A549 (cell line): ENCODE measurements at regions not wholly inside any gene's neighbourhood (a gene's known extent, or its start where the extent isn't known, plus 50 kb on each side); places are given as distances from the start of the nearest gene placed in this dataset.

Source experiments
- EP300 ChIP-seq, 2 experiments: fragments of >200 bp; sonication (Bioruptor Twin); formaldehyde crosslinking; IDR thresholded peaks; 2 replicates in 1 of 2; 3 replicates in 1 of 2; pipeline ENCODE4 v1.6.1; 2016 to 2017
- HOXA7 ChIP-seq: fragments of 250-450 bp; sonication (Bioruptor Pico); IDR thresholded peaks from 2 replicates; pipeline ENCODE4 v1.5.0; 2020; ENCODE audit warnings: mild to moderate bottlenecking, moderate library complexity
- MAZ ChIP-seq: fragments of 150-350 bp; IDR thresholded peaks from 2 replicates; pipeline ENCODE4 v1.6.1; 2014; ENCODE audit warnings: antibody characterized with exemption, low read depth, low read length, borderline replicate concordance
- POLR2A ChIP-seq: IDR thresholded peaks from 2 replicates; pipeline ENCODE4 v1.6.1; 2012; ENCODE audit warnings: mild to moderate bottlenecking, low read length
- POLR2AphosphoS2 ChIP-seq: conservative IDR thresholded peaks from 2 replicates; pipeline ENCODE4 v1.6.1; 2012; ENCODE audit warnings: low read length, improper control_type of control experiment, inconsistent platforms
- RAD21 ChIP-seq, 2 experiments: fragments of >200 bp in 1 of 2; sonication (Bioruptor Twin) in 1 of 2; formaldehyde crosslinking in 1 of 2; IDR thresholded peaks in 1 of 2; conservative IDR thresholded peaks in 1 of 2; 2 replicates in 1 of 2; 3 replicates in 1 of 2; pipeline ENCODE4 v1.6.1; 2012 to 2018; ENCODE audit warnings: inconsistent platforms in 1 of 2
- RFX5 ChIP-seq: fragments of 450-650 bp; IDR thresholded peaks from 2 replicates; pipeline ENCODE4 v1.7.1; 2014; ENCODE audit warnings: antibody characterized with exemption, mild to moderate bottlenecking, moderate library complexity
- TP53 ChIP-seq: fragments of 250-450 bp; sonication (Bioruptor Pico); IDR thresholded peaks from 2 replicates; pipeline ENCODE4 v1.5.0; 2021; ENCODE audit warnings: mild to moderate bottlenecking, moderate library complexity
- TF ChIP-seq, protein P1 (sequence below): IDR thresholded peaks from 2 replicates; pipeline ENCODE4 v1.6.1; 2012; ENCODE audit warnings: low read depth, borderline replicate concordance
- TF ChIP-seq, protein P2 (sequence below): fragments of >200 bp; sonication (Bioruptor Twin); formaldehyde crosslinking; IDR thresholded peaks from 3 replicates; pipeline ENCODE4 v1.5.1; 2016
- TF ChIP-seq, protein P3 (sequence below): fragments of 150-350 bp; IDR thresholded peaks from 2 replicates; pipeline ENCODE4 v1.6.1; 2014; ENCODE audit warnings: low read depth, mild to moderate bottlenecking, low read length
- TF ChIP-seq, protein P4 (sequence below): fragments of >200 bp; sonication (Bioruptor Twin); formaldehyde crosslinking; IDR thresholded peaks from 3 replicates; pipeline ENCODE4 v1.6.1; 2016

DNA sequence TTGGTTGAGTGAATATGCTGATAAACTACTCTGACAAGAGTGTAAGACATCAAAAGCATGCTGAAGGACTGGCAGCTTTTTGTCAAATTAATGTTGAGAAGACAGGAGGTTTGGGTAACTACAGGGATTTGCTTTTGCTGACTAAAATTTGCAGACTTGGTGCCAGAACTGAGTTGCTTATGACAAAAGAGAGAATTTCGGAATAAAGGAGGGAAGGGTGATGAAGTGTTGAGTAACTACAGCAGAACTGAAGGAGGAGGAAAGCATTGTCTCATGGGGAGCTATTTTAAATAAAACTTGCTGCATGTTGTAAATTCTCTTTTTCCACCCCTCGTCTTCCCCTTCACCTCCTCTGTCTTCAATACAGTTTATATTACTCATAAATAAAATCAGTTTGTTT is 296.1 kb downstream of the YTHDC2 start:
- TF ChIP-seq, protein P1, sequence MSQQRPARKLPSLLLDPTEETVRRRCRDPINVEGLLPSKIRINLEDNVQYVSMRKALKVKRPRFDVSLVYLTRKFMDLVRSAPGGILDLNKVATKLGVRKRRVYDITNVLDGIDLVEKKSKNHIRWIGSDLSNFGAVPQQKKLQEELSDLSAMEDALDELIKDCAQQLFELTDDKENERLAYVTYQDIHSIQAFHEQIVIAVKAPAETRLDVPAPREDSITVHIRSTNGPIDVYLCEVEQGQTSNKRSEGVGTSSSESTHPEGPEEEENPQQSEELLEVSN, result no peak
- TF ChIP-seq, protein P2, sequence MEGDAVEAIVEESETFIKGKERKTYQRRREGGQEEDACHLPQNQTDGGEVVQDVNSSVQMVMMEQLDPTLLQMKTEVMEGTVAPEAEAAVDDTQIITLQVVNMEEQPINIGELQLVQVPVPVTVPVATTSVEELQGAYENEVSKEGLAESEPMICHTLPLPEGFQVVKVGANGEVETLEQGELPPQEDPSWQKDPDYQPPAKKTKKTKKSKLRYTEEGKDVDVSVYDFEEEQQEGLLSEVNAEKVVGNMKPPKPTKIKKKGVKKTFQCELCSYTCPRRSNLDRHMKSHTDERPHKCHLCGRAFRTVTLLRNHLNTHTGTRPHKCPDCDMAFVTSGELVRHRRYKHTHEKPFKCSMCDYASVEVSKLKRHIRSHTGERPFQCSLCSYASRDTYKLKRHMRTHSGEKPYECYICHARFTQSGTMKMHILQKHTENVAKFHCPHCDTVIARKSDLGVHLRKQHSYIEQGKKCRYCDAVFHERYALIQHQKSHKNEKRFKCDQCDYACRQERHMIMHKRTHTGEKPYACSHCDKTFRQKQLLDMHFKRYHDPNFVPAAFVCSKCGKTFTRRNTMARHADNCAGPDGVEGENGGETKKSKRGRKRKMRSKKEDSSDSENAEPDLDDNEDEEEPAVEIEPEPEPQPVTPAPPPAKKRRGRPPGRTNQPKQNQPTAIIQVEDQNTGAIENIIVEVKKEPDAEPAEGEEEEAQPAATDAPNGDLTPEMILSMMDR, result no peak
- TF ChIP-seq HOXA7 (CRISPR knock-in tag), result no peak
- no peak for TF ChIP-seq RAD21 (conservative IDR thresholded peaks at IDR 0.05 in 1 of 2, IDR thresholded peaks at IDR 0.05 in 1 of 2)
- TF ChIP-seq, protein P3, sequence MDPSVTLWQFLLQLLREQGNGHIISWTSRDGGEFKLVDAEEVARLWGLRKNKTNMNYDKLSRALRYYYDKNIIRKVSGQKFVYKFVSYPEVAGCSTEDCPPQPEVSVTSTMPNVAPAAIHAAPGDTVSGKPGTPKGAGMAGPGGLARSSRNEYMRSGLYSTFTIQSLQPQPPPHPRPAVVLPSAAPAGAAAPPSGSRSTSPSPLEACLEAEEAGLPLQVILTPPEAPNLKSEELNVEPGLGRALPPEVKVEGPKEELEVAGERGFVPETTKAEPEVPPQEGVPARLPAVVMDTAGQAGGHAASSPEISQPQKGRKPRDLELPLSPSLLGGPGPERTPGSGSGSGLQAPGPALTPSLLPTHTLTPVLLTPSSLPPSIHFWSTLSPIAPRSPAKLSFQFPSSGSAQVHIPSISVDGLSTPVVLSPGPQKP, result no peak
- TF ChIP-seq, protein P4, sequence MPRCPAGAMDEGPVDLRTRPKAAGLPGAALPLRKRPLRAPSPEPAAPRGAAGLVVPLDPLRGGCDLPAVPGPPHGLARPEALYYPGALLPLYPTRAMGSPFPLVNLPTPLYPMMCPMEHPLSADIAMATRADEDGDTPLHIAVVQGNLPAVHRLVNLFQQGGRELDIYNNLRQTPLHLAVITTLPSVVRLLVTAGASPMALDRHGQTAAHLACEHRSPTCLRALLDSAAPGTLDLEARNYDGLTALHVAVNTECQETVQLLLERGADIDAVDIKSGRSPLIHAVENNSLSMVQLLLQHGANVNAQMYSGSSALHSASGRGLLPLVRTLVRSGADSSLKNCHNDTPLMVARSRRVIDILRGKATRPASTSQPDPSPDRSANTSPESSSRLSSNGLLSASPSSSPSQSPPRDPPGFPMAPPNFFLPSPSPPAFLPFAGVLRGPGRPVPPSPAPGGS, result no peak
- TF ChIP-seq POLR2A, result no peak
- TF ChIP-seq POLR2AphosphoS2, result no peak
- no peak for TF ChIP-seq MAZ
- no peak for TF ChIP-seq RFX5
- TF ChIP-seq TP53 (CRISPR knock-in tag), result no peak
- no peak for TF ChIP-seq EP300 (IDR thresholded peaks at IDR 0.05)
